ENCODE measurements at regions not wholly inside any gene's neighbourhood (a gene's known extent, or its start where the extent isn't known, plus 50 kb on each side); places are given as distances from the start of the nearest gene placed in this dataset.

DNA sequence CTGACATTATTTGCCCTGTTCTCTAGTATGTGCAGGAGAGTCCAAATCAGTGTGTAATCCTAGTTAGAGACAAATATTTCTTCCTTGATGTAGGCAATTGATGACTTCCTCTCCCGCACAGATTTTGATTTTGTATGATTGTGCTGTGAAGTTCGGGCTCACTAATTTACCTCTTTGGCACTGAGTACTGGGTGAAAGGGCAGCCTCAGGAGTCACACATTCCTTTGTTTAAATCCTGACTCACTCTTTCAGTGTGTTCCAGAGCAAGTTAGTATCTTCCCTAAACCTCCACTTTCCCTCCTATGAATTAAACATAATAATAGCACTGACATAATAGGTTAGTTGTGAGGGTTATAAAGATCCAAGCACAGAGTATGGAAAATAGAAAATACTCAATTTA lies 269.7 kb downstream of the ISL1 start:
- H3K4me1 ChIP-seq, result peaks cover 21 to 29% of the 10 kb centered on the region in 2 donors
- no peaks in the 10 kb centered on the region for H3K36me3 ChIP-seq
- TF ChIP-seq POLR2A (IDR thresholded peaks at IDR 0.05), result no peak
- TF ChIP-seq, protein P1, sequence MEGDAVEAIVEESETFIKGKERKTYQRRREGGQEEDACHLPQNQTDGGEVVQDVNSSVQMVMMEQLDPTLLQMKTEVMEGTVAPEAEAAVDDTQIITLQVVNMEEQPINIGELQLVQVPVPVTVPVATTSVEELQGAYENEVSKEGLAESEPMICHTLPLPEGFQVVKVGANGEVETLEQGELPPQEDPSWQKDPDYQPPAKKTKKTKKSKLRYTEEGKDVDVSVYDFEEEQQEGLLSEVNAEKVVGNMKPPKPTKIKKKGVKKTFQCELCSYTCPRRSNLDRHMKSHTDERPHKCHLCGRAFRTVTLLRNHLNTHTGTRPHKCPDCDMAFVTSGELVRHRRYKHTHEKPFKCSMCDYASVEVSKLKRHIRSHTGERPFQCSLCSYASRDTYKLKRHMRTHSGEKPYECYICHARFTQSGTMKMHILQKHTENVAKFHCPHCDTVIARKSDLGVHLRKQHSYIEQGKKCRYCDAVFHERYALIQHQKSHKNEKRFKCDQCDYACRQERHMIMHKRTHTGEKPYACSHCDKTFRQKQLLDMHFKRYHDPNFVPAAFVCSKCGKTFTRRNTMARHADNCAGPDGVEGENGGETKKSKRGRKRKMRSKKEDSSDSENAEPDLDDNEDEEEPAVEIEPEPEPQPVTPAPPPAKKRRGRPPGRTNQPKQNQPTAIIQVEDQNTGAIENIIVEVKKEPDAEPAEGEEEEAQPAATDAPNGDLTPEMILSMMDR (IDR thresholded peaks at IDR 0.05), result no peak
- H3K9me3 ChIP-seq, result no peaks in the 10 kb centered on the region
- peak overlapping the region; percentile 25 to 79 (median 54) for H3K27ac ChIP-seq
- peak; percentile 17 to 37 for DNase-seq
- no peak overlapping the region for H3K4me3 ChIP-seq (replicated peaks in 1 of 3)
- no peaks in the 10 kb centered on the region for H3K27me3 ChIP-seq
- intact Hi-C loops (cut with DNase I), result no loop called here
- WGBS, 2 donors, result 58 to 61% methylated on average over 2 of the region's 2 CpGs

DNA sequence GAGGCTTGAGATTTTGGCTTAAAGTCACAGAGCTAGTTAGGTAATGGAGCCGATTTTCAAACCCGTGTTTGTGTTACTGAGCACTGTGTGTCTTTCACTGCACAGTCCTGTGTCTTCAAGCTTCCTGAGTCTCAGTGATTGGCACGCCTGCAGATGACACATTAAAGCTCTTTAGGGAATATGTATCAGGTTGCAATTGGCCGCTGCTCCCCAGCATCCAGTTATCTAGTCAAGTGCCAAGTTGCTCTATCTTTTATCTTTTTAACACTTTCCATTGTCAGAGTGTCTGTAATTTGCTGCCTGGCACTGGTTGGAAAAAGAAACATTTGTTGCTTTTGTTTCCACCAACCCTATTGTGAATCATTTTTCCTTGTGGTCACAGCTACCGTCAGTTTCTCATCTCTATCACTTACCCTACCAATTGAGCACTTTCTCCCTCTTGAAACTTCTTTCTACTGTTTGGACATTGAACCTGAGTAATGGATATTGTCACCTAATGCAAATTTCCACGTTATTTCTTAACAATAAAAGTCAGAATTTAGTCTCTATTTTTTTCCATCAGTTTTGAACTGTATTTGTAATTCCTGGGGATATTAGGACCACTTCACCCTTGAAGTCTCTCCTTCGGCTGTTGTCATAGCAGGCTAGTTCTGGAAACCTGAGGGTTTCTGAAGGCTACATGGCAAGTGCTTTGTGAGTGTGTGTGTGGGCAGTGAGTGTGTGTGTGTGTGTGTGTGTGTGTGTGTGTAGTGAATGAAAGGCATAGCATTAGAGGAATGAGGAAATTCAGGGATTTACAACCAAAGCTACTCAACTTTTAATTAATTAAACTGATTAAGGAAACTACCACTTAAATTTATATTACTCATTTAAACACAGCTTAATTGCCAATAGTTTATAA lies 274.3 kb downstream of the ISL1 start:
- TF ChIP-seq, protein P1 (IDR thresholded peaks at IDR 0.05), result no peak
- no peak for TF ChIP-seq POLR2A (IDR thresholded peaks at IDR 0.05)
- DNase-seq, result peak; percentile 59 to 68
- Histone ChIP-seq H3K9me3 (no peaks in the 10 kb centered on the region), H3K4me3 (replicated peaks in 1 of 3) (no peak overlapping the region), H3K27me3 (no peaks in the 10 kb centered on the region), H3K36me3 (no peaks in the 10 kb centered on the region), H3K27ac (no peak overlapping the region), H3K4me1 (peaks cover 10 to 13% of the 10 kb centered on the region in 2 donors)
- WGBS, 2 donors, result 50 to 57% methylated on average over 7 of the region's 7 CpGs
- intact Hi-C loops (cut with DNase I), result no loop called here

DNA sequence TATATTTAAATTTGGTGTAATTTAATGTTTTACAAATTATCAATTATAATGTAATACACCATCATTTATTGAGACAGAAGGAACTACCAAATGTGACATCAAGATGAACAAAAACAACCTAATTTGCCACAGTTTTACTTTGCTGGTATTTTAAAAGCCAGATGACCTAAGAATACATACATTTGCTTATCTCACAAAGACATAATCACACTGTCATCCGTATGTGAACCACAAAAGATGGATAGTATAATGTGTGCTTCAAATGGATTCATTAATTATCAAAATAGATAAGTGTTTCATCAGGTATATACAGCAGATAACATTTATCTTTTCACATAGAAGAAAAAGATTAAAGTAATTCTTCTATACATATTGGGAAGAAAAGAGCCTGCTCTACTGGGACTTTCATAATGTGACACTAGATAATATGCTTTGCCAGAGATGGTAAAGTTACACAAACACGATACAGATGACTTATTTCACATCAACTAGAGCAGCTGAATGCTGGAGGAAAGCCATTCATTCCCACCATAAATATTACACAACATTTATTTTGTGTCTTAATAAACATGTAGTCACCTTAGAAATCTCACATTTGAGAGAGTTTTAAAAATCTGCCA lies 278.5 kb downstream of the ISL1 start:
- Histone ChIP-seq H3K4me1 (no peaks in the 10 kb centered on the region), H3K36me3 (no peaks in the 10 kb centered on the region), H3K9me3 (no peaks in the 10 kb centered on the region), H3K27ac (no peak overlapping the region), H3K27me3 (no peaks in the 10 kb centered on the region), H3K4me3 (replicated peaks in 1 of 3) (no peak overlapping the region)
- 72 to 76% methylated on average over 2 of the region's 2 CpGs for WGBS, 2 donors
- DNase-seq, result no peak
- intact Hi-C loops (cut with DNase I), result no loop called here
- TF ChIP-seq POLR2A (IDR thresholded peaks at IDR 0.05), result no peak
- TF ChIP-seq, protein P1 (IDR thresholded peaks at IDR 0.05), result no peak

DNA sequence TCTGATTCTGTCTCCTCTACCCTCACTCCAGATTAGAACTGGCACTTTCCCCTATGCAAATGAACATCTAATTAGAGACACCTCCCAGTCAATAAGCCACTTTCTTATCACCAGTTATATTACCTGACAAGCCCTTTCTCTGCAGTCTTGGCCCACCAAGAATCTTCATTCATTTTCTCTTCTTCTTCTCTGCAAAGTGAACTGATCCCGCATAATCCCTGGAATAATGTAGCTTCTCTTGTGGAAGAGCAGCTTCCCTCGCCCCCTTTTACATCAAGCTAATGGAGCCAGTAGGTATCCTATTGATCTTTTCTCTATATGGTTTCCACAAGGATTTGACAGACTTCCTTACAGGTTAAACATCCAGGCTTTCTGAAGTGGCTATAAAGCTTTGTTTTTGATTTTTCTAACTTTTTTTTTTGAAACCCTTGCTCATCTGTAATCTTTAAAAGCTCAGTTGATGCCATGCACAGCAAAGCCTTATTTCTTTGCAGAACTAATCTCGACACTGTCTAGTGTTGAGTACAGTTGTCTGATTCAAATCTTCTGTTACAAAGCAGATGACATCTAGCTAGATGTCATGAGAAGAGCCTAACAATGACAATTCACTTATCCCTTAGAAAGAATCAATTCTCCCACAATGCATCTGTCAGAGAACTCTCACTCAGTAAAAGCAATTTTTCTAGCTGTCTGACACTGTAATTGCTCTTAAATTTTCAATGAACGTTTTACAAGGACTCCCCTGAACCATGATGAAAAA lies 281.4 kb downstream of the ISL1 start:
- WGBS, 2 donors, result 61 to 69% methylated on average over 4 of the region's 4 CpGs
- intact Hi-C loops (cut with DNase I), result no loop called here
- no peak overlapping the region for H3K27ac ChIP-seq

More for the DNA sequence above, 281.4 kb downstream of the ISL1 start:
- no peak for DNase-seq
- H3K36me3 ChIP-seq, result no peaks in the 10 kb centered on the region
- no peak overlapping the region for H3K4me3 ChIP-seq (replicated peaks in 1 of 3)
- no peaks in the 10 kb centered on the region for H3K27me3 ChIP-seq
- no peaks in the 10 kb centered on the region for H3K9me3 ChIP-seq
- no peaks in the 10 kb centered on the region for H3K4me1 ChIP-seq
- TF ChIP-seq POLR2A (IDR thresholded peaks at IDR 0.05), result no peak
- TF ChIP-seq, protein P1 (IDR thresholded peaks at IDR 0.05), result no peak
